A549 (cell line): ENCODE measurements at regions not wholly inside any gene's neighbourhood (a gene's known extent, or its start where the extent isn't known, plus 50 kb on each side); places are given as distances from the start of the nearest gene placed in this dataset.

ENCODE experiments used
- ATAC-seq, 2 experiments: fragments of 200-7000 bp in 1 of 2; fragments of >200 bp in 1 of 2; cut with Nextera tagmentation in 1 of 2; cut with Tn5 transposase in 1 of 2; 3 replicates each; pipeline versions ENCODE4 v1.8.0 to v1.9.1; 2018 to 2020; ENCODE audit warnings: mild to moderate bottlenecking in 1 of 2, moderate library complexity in 1 of 2
- CTCF ChIA-PET: fragments of 300-600 bp; sonication (Branson Sonifier 250); formaldehyde crosslinking; extraction: SDS; loops from one replicate; lab custom pipeline; 2021; ENCODE audit warnings: antibody characterized with exemption, inconsistent platforms; lab: Yijun Ruan, JAX
- POLR2A ChIA-PET: fragments of 350-600 bp; formaldehyde crosslinking; extraction: SDS; loops from one replicate; lab custom pipeline; 2021; ENCODE audit warnings: antibody characterized with exemption, inconsistent platforms; lab: Yijun Ruan, JAX
- DNase-seq, 2 experiments: peaks; one replicate each; pipeline versions ENCODE4 v3.0.0 to v3.0.0-alpha.2; 2011 to 2016; ENCODE audit warnings: low read depth in 1 of 2, low spot score in 1 of 2
- FAIRE-seq: peaks from 2 replicates; lab custom pipeline; 2011; peaks lifted over from hg19 to GRCh38; lab: Jason Lieb, UNC
- H3K27ac ChIP-seq, 2 experiments: fragments of >200 bp; sonication (Bioruptor Twin); formaldehyde crosslinking; 3 replicates each; pipeline ENCODE4 v1.5.1; 2016 to 2017
- H3K4me1 ChIP-seq: fragments of >200 bp; sonication (Bioruptor Twin); formaldehyde crosslinking; 3 replicates; pipeline ENCODE4 v1.6.1; 2016
- H3K4me2 ChIP-seq: fragments of >200 bp; sonication (Bioruptor Twin); formaldehyde crosslinking; 3 replicates; pipeline ENCODE4 v1.6.1; 2016
- H3K4me3 ChIP-seq: fragments of >200 bp; sonication (Bioruptor Twin); formaldehyde crosslinking; 3 replicates; pipeline ENCODE4 v1.5.1; 2016
- H3K9me3 ChIP-seq: fragments of >200 bp; sonication (Bioruptor Twin); formaldehyde crosslinking; 3 replicates; pipeline ENCODE4 v1.6.1; 2016
- CBX8 ChIP-seq: fragments of 200-600 bp; sonication (generic); IDR thresholded peaks from 2 replicates; pipeline ENCODE4 v1.6.1; 2016
- CHD2 ChIP-seq: fragments of 150-350 bp; IDR thresholded peaks from 2 replicates; pipeline ENCODE4 v1.6.1; 2014; ENCODE audit warnings: low read length; ENCODE audit not compliant: partially characterized antibody
- EP300 ChIP-seq, 2 experiments: fragments of >200 bp; sonication (Bioruptor Twin); formaldehyde crosslinking; IDR thresholded peaks; 2 replicates in 1 of 2; 3 replicates in 1 of 2; pipeline ENCODE4 v1.6.1; 2016 to 2017
- HDAC2 ChIP-seq: fragments of 200-600 bp; sonication (generic); IDR thresholded peaks from 2 replicates; pipeline ENCODE4 v1.6.1; 2016
- JUN ChIP-seq, 2 experiments: fragments of >200 bp; sonication (Bioruptor Twin); formaldehyde crosslinking; IDR thresholded peaks; 2 replicates in 1 of 2; 3 replicates in 1 of 2; pipeline ENCODE4 v1.6.1; 2016 to 2017
- KDM1A ChIP-seq: fragments of 200-600 bp; sonication (generic); IDR thresholded peaks from 2 replicates; pipeline ENCODE4 v1.6.1; 2016; ENCODE audit warnings: low read depth, mild to moderate bottlenecking
- MYC ChIP-seq: IDR thresholded peaks from 2 replicates; pipeline ENCODE4 v1.6.1; 2012; ENCODE audit warnings: mild to moderate bottlenecking, inconsistent platforms, low read length, improper control_type of control experiment, borderline replicate concordance
- RNF2 ChIP-seq: fragments of 200-600 bp; sonication (generic); IDR thresholded peaks from 2 replicates; pipeline ENCODE4 v1.6.1; 2016; ENCODE audit warnings: low read depth, mild to moderate bottlenecking, antibody characterized with exemption, moderate library complexity, borderline replicate concordance
- SREBF2 ChIP-seq: fragments of 450-650 bp; IDR thresholded peaks from 2 replicates; pipeline ENCODE4 v1.6.1; 2014; ENCODE audit warnings: mild to moderate bottlenecking, moderate library complexity
- TFCP2L1 ChIP-seq: fragments of 250-450 bp; sonication (Bioruptor Pico); IDR thresholded peaks from 2 replicates; pipeline ENCODE4 v1.5.0; 2021; ENCODE audit warnings: mild to moderate bottlenecking
- ZNF302 ChIP-seq: fragments of 250-450 bp; sonication (Bioruptor Pico); IDR thresholded peaks from 2 replicates; pipeline ENCODE4 v1.9.0; 2021; ENCODE audit warnings: inconsistent platforms, mild to moderate bottlenecking, moderate library complexity
- WGBS: methylation state at CpG from one replicate; pipeline ENCODE4 v1.1.6; 2017; ENCODE audit errors: missing lambda C conversion rate; 5-methylcytosine and 5-hydroxymethylcytosine counted together
- TF ChIP-seq, protein P1 (sequence below): IDR thresholded peaks from 2 replicates; pipeline ENCODE4 v1.6.1; 2012
- TF ChIP-seq, protein P2 (sequence below): fragments of 450-650 bp; IDR thresholded peaks from 2 replicates; pipeline ENCODE4 v1.6.1; 2014; ENCODE audit warnings: antibody characterized with exemption
- TF ChIP-seq, protein P3 (sequence below): fragments of 150-350 bp; IDR thresholded peaks from 2 replicates; pipeline ENCODE4 v1.6.1; 2014; ENCODE audit warnings: low read depth, mild to moderate bottlenecking, low read length
- TF ChIP-seq, protein P4 (sequence below): fragments of 250-450 bp; sonication (Bioruptor Pico); IDR thresholded peaks from 2 replicates; pipeline ENCODE4 v1.5.0; 2020; ENCODE audit warnings: low read depth, mild to moderate bottlenecking, moderate library complexity

DNA sequence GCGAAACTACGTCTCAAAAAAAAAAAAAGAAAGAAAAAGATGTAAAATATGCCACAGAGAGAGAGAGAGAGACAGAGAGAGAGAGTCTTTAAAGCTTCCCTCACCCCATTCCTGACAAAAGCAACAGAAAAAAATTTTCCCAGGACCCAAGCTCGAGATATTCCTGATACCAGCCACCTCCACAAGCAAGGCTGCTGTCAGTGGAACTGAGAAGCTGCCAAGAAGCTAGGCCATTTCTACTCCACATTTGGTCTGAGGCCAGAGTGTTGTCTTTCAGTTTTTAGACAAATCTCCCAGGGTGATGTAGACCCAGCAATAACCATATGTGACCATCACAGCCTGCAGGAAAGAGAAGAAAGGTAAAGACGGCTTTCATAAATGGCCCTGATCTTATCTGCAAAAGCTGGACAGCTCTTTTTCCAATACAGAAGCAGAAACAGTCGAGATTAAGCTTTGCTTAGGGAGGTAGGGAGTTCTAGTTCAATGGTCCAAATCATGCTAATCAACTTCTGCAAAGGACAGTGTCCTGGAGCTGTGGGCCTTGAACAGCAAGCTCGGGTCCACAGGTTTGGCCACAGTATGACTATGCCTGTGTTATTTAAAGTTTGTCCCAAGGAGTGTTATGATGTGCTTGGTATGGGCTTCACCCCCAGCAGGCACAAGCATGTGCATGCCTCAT lies 130.3 kb upstream of the NUDT4 start:
- no peak for ATAC-seq

DNA sequence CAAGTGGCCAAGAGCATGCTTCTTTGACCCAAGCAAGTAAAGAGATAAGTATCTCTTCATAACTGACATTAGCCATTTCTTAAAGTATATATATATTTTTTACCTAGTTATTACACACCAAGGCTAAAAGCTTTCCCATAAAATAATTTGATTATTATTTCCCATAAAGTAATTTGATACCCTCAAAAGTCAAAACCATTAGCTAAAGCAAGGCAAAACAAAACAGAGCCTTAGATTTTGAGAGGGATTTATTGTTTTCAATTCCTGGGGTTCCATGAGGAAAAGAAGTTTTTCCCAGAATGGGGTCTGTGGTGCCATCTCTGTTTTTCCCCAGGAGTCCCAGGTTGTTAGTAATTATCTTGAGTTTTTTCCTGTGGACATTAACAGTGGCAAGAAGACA lies 125.5 kb upstream of the NUDT4 start:
- Histone ChIP-seq H3K27ac (no peak overlapping the region), H3K4me1 (no peaks in the 10 kb centered on the region), H3K9me3 (no peaks in the 10 kb centered on the region), H3K4me2 (no peak overlapping the region), H3K4me3 (no peak overlapping the region)
- FAIRE-seq = no peak
- DNase-seq = no peak
- POLR2A ChIA-PET = no interaction called here
- no peak for ATAC-seq
- CTCF ChIA-PET = interaction anchor here (1.0 kb wide), 1 partner anchor 10 kb away, joined by 3 read pairs; no protein-coding TSS in a partner anchor
- TF ChIP-seq CBX8 = no peak
- TF ChIP-seq, protein P1, sequence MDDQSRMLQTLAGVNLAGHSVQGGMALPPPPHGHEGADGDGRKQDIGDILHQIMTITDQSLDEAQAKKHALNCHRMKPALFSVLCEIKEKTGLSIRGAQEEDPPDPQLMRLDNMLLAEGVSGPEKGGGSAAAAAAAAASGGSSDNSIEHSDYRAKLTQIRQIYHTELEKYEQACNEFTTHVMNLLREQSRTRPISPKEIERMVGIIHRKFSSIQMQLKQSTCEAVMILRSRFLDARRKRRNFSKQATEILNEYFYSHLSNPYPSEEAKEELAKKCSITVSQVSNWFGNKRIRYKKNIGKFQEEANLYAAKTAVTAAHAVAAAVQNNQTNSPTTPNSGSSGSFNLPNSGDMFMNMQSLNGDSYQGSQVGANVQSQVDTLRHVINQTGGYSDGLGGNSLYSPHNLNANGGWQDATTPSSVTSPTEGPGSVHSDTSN = no peak
- TF ChIP-seq, protein P2, sequence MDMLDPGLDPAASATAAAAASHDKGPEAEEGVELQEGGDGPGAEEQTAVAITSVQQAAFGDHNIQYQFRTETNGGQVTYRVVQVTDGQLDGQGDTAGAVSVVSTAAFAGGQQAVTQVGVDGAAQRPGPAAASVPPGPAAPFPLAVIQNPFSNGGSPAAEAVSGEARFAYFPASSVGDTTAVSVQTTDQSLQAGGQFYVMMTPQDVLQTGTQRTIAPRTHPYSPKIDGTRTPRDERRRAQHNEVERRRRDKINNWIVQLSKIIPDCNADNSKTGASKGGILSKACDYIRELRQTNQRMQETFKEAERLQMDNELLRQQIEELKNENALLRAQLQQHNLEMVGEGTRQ = no peak
- no peak for TF ChIP-seq HDAC2
- no peak for TF ChIP-seq JUN (IDR thresholded peaks at IDR 0.05)
- TF ChIP-seq, protein P3, sequence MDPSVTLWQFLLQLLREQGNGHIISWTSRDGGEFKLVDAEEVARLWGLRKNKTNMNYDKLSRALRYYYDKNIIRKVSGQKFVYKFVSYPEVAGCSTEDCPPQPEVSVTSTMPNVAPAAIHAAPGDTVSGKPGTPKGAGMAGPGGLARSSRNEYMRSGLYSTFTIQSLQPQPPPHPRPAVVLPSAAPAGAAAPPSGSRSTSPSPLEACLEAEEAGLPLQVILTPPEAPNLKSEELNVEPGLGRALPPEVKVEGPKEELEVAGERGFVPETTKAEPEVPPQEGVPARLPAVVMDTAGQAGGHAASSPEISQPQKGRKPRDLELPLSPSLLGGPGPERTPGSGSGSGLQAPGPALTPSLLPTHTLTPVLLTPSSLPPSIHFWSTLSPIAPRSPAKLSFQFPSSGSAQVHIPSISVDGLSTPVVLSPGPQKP = no peak
- no peak for TF ChIP-seq EP300 (IDR thresholded peaks at IDR 0.05)
- no peak for TF ChIP-seq TFCP2L1 (CRISPR knock-in tag)
- TF ChIP-seq ZNF302 (CRISPR knock-in tag) = no peak
- TF ChIP-seq MYC = no peak
- TF ChIP-seq SREBF2 = no peak
- no peak for TF ChIP-seq RNF2

More for the DNA sequence above, 130.3 kb upstream of the NUDT4 start:
- POLR2A ChIA-PET = no interaction called here
- DNase-seq (no peak), FAIRE-seq (no peak)
- Histone ChIP-seq H3K9me3 (no peaks in the 10 kb centered on the region), H3K4me1 (peaks cover 11% of the 10 kb centered on the region; the same call in 2 of the 3 replicates), H3K4me3 (no peak overlapping the region), H3K27ac (no peak overlapping the region), H3K4me2 (no peak overlapping the region)
- 39% methylated on average over 6 of the region's 6 CpGs for WGBS
- TF ChIP-seq KDM1A (no peak), MYC (no peak), CHD2 (no peak)
- CTCF ChIA-PET = interaction anchor here (0.9 kb wide), 1 partner anchor 8 kb away, joined by 3 read pairs; no protein-coding TSS in a partner anchor

DNA sequence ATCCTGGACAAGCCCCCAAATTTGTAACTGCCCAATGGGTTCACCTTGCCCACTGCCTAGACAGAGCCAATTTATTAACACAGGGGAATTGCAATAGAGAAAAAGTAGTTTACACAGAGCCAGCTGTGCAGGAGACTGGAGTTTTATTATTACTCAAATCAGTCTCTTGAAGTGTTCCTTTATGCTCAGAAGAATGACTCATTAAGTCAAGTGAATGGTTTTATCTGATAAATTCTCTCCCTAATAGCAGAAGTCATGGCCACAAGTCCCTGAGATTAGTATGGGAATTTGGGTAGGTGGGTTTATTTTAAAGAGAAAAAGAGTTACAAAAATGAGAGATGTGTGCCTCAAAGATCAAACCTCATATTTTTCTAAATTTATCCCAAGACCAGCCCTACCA lies 122.8 kb upstream of the NUDT4 start:
- no peak overlapping the region for H3K27ac ChIP-seq
- ATAC-seq = no peak
- no peak overlapping the region for H3K4me2 ChIP-seq
- no peaks in the 10 kb centered on the region for H3K4me1 ChIP-seq
- TF ChIP-seq, protein P4, sequence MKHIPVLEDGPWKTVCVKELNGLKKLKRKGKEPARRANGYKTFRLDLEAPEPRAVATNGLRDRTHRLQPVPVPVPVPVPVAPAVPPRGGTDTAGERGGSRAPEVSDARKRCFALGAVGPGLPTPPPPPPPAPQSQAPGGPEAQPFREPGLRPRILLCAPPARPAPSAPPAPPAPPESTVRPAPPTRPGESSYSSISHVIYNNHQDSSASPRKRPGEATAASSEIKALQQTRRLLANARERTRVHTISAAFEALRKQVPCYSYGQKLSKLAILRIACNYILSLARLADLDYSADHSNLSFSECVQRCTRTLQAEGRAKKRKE (CRISPR knock-in tag) = no peak
- TF ChIP-seq TFCP2L1 (CRISPR knock-in tag) = no peak
- CTCF ChIA-PET = interaction anchor here (1.7 kb wide), 1 partner anchor 21 kb away, joined by 4 read pairs; no protein-coding TSS in a partner anchor
- DNase-seq = no peak
- H3K9me3 ChIP-seq = no peaks in the 10 kb centered on the region
- FAIRE-seq = no peak
- POLR2A ChIA-PET = no interaction called here
- no peak overlapping the region for H3K4me3 ChIP-seq
